H1 (cell line): ENCODE measurements at regions not wholly inside any gene's neighbourhood (a gene's known extent, or its start where the extent isn't known, plus 50 kb on each side); places are given as distances from the start of the nearest gene placed in this dataset.

Source experiments
- SAP30 ChIP-seq: fragments of 300-600 bp; sonication (generic); IDR thresholded peaks from 2 replicates; pipeline ENCODE4 v1.7.1; 2012; ENCODE audit warnings: low read length, moderate library complexity, mild to moderate bottlenecking, inconsistent platforms; ENCODE audit not compliant: insufficient read depth, insufficient replicate concordance
- SIX5 ChIP-seq: IDR thresholded peaks from 2 replicates; pipeline ENCODE4 v1.6.1; 2011; ENCODE audit warnings: mild to moderate bottlenecking, low read depth, low read length
- TBP ChIP-seq: IDR thresholded peaks from 2 replicates; pipeline ENCODE4 v1.6.1; 2011; ENCODE audit warnings: low read depth, low read length, improper control_type of control experiment

- no peak for TF ChIP-seq SAP30
- TF ChIP-seq SIX5, result no peak
- TF ChIP-seq TBP, result no peak
Observed at GRCh38 chr18:78546281-78546680, 433.3 kb upstream of the SALL3 start (continued).
